MM.1S (cell line): ENCODE measurements at regions not wholly inside any gene's neighbourhood (a gene's known extent, or its start where the extent isn't known, plus 50 kb on each side); places are given as distances from the start of the nearest gene placed in this dataset.

ENCODE experiments used
- DNase-seq: peaks from one replicate; pipeline ENCODE4 v3.0.0-alpha.2; 2015
- H2AFZ ChIP-seq: fragments of 300-600 bp; sonication (generic); 2 replicates; pipeline ENCODE4 v1.6.0; 2016; ENCODE audit warnings: antibody characterized with exemption, low read length
- H3F3A ChIP-seq: fragments of 300-600 bp; sonication (generic); 2 replicates; pipeline ENCODE4 v1.6.1; 2016; ENCODE audit warnings: mild to moderate bottlenecking, antibody characterized with exemption, low read length, moderate library complexity, mixed read lengths; ENCODE audit not compliant: insufficient read depth
- H3K27ac ChIP-seq: fragments of 300-600 bp; sonication (generic); 2 replicates; pipeline ENCODE4 v1.5.1; 2016; ENCODE audit warnings: mild to moderate bottlenecking, low read length
- H3K27me3 ChIP-seq: fragments of 300-600 bp; sonication (generic); replicated peaks from 2 replicates; pipeline ENCODE4 v1.6.0; 2016; ENCODE audit warnings: low read length; ENCODE audit not compliant: insufficient read depth
- H3K36me3 ChIP-seq: fragments of 300-600 bp; sonication (generic); replicated peaks from 2 replicates; pipeline ENCODE4 v1.6.1; 2016; ENCODE audit warnings: mild to moderate bottlenecking, low read length, mixed read lengths; ENCODE audit not compliant: insufficient read depth
- H3K4me1 ChIP-seq: fragments of 300-600 bp; sonication (generic); 2 replicates; pipeline ENCODE4 v1.6.1; 2016; ENCODE audit warnings: low read length, mixed read lengths
- H3K4me2 ChIP-seq: fragments of 300-600 bp; sonication (generic); 2 replicates; pipeline ENCODE4 v1.6.0; 2016; ENCODE audit warnings: low read depth, low read length
- H3K4me3 ChIP-seq: fragments of 300-600 bp; sonication (generic); 2 replicates; pipeline ENCODE4 v1.5.1; 2016; ENCODE audit warnings: low read length, mixed read lengths
- H3K79me2 ChIP-seq: fragments of 300-600 bp; sonication (generic); 2 replicates; pipeline ENCODE4 v1.6.1; 2016; ENCODE audit warnings: mixed run types, low read length, mixed read lengths
- H3K9ac ChIP-seq: fragments of 300-600 bp; sonication (generic); 2 replicates; pipeline ENCODE4 v1.6.1; 2016; ENCODE audit warnings: low read length, mixed read lengths
- H3K9me2 ChIP-seq: fragments of 300-600 bp; sonication (generic); replicated peaks from 2 replicates; pipeline ENCODE4 v1.6.1; 2016; ENCODE audit warnings: mild to moderate bottlenecking, low read length, mixed read lengths; ENCODE audit not compliant: insufficient read depth
- H3K9me3 ChIP-seq: fragments of 300-600 bp; sonication (generic); replicated peaks from 2 replicates; pipeline ENCODE4 v1.6.1; 2016; ENCODE audit warnings: mild to moderate bottlenecking, low read length, mixed read lengths; ENCODE audit not compliant: insufficient read depth
- H4K20me1 ChIP-seq: fragments of 300-600 bp; sonication (generic); 2 replicates; pipeline ENCODE4 v1.6.1; 2016; ENCODE audit warnings: mild to moderate bottlenecking, low read length, moderate library complexity, mixed read lengths; ENCODE audit not compliant: insufficient read depth
- EZH2 ChIP-seq: fragments of 300-600 bp; sonication (generic); optimal IDR thresholded peaks from 2 replicates; pipeline ENCODE3; 2017; ENCODE audit warnings: low read depth, mild to moderate bottlenecking, antibody characterized with exemption, low read length, mixed read lengths
- EZH2phosphoT487 ChIP-seq: fragments of 300-600 bp; sonication (generic); IDR thresholded peaks from 2 replicates; pipeline ENCODE4 v1.6.1; 2018; ENCODE audit warnings: antibody characterized with exemption, low read length
- TF ChIP-seq, protein P1 (sequence below): fragments of 300-600 bp; sonication (generic); IDR thresholded peaks from 2 replicates; pipeline ENCODE4 v1.5.1; 2016; ENCODE audit warnings: antibody characterized with exemption, low read length, mixed read lengths

DNA sequence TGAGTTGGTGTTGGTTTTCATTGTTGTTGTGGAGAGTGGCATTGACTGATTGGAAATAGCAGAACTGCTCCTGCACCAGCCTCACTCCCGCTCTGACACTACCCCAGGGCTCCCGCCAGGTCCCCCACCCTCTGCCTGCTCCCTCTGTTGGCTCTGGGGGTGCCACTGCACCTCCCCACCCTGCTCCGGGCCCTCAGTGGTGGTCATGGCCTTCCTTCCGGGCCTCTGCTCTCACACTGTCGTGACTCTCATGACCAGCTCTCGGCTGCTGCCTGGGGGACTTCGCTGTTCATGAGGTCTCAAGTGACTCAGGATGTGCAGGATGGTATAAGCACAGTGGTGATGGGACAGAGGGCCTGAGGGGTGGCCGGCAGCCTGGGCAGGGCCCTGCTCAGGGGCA, 113.2 kb downstream of the MARCHF4 start:
- DNase-seq = no peak

GRCh38 chr2:216257089-216257488, 115.2 kb downstream of the MARCHF4 start:
- Histone ChIP-seq H3K4me3 (no peak overlapping the region), H3K79me2 (no peaks in the 10 kb centered on the region), H3F3A (no peaks in the 10 kb centered on the region), H2AFZ (no peak overlapping the region), H3K9me3 (no peaks in the 10 kb centered on the region), H3K4me1 (no peaks in the 10 kb centered on the region), H3K9me2 (no peaks in the 10 kb centered on the region), H3K4me2 (no peak overlapping the region), H4K20me1 (no peaks in the 10 kb centered on the region), H3K27me3 (no peaks in the 10 kb centered on the region), H3K36me3 (no peaks in the 10 kb centered on the region), H3K9ac (no peak overlapping the region), H3K27ac (no peak overlapping the region)
- DNase-seq = no peak
- TF ChIP-seq EZH2phosphoT487 (no peak), EZH2 (no peak)
- TF ChIP-seq, protein P1, sequence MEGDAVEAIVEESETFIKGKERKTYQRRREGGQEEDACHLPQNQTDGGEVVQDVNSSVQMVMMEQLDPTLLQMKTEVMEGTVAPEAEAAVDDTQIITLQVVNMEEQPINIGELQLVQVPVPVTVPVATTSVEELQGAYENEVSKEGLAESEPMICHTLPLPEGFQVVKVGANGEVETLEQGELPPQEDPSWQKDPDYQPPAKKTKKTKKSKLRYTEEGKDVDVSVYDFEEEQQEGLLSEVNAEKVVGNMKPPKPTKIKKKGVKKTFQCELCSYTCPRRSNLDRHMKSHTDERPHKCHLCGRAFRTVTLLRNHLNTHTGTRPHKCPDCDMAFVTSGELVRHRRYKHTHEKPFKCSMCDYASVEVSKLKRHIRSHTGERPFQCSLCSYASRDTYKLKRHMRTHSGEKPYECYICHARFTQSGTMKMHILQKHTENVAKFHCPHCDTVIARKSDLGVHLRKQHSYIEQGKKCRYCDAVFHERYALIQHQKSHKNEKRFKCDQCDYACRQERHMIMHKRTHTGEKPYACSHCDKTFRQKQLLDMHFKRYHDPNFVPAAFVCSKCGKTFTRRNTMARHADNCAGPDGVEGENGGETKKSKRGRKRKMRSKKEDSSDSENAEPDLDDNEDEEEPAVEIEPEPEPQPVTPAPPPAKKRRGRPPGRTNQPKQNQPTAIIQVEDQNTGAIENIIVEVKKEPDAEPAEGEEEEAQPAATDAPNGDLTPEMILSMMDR = no peak

More for the DNA sequence above, 113.2 kb downstream of the MARCHF4 start:
- no peak overlapping the region for H3K4me2 ChIP-seq
- no peaks in the 10 kb centered on the region for H3K36me3 ChIP-seq
- H3K9me2 ChIP-seq = no peaks in the 10 kb centered on the region
- no peak overlapping the region for H3K27ac ChIP-seq
- H3F3A ChIP-seq = no peaks in the 10 kb centered on the region
- no peak overlapping the region for H2AFZ ChIP-seq
- H3K27me3 ChIP-seq = no peaks in the 10 kb centered on the region
- H3K79me2 ChIP-seq = no peaks in the 10 kb centered on the region
- H3K4me1 ChIP-seq = no peaks in the 10 kb centered on the region
- no peaks in the 10 kb centered on the region for H4K20me1 ChIP-seq
- H3K9me3 ChIP-seq = no peaks in the 10 kb centered on the region
- H3K4me3 ChIP-seq = no peak overlapping the region
- no peak overlapping the region for H3K9ac ChIP-seq
- no peak for TF ChIP-seq EZH2phosphoT487
- TF ChIP-seq, protein P1 = no peak
